ENCODE measurements at regions not wholly inside any gene's neighbourhood (a gene's known extent, or its start where the extent isn't known, plus 50 kb on each side); places are given as distances from the start of the nearest gene placed in this dataset.
"Not testable (repeated sequence)": the region's sequence is repeated elsewhere in the genome, so short reads cannot be mapped to it uniquely, and the experiment has no call there.

DNA sequence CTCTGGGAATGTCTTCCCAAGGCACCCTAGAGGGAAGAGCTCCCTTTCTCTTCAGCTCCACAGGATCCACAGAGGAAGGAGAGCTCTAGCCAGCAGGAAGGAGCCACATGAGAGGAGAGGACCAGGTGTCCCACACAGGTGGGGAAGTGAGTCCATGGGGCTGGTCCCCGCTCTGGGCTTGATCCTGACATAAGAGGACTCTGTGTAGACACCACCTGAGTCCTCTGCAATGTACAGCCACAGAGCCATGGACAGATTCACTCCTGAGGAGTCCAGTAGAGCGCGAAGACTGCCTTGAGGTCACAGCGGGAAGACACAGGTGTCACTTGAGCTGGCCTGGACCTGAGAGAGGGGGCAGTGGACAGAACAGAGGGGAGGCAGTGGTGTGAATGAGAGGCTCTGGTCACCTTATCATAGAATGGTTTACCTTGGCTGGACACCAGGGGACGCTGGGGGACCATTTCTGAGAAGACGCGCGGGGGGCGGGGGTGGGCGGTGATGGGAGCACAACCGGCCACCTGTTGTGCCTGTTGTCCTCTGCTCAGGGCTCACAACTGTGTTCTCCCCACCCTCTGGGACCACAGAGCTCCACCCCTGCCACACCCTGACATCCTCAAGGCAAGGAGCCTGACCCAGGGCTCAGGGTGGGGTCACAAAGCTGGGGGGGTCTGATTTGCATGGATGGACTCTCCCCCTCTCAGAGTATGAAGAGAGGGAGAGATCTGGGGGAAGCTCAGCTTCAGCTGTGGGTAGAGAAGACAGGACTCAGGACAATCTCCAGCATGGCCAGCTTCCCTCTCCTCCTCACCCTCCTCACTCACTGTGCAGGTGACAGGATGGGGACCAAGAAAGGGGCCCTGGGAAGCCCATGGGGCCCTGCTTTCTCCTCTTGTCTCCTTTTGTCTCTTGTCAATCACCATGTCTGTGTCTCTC is 128.2 kb downstream of the ZNF280B start:
- TF ChIP-seq, protein P1, sequence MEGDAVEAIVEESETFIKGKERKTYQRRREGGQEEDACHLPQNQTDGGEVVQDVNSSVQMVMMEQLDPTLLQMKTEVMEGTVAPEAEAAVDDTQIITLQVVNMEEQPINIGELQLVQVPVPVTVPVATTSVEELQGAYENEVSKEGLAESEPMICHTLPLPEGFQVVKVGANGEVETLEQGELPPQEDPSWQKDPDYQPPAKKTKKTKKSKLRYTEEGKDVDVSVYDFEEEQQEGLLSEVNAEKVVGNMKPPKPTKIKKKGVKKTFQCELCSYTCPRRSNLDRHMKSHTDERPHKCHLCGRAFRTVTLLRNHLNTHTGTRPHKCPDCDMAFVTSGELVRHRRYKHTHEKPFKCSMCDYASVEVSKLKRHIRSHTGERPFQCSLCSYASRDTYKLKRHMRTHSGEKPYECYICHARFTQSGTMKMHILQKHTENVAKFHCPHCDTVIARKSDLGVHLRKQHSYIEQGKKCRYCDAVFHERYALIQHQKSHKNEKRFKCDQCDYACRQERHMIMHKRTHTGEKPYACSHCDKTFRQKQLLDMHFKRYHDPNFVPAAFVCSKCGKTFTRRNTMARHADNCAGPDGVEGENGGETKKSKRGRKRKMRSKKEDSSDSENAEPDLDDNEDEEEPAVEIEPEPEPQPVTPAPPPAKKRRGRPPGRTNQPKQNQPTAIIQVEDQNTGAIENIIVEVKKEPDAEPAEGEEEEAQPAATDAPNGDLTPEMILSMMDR (conservative IDR thresholded peaks at IDR 0.05), result peak; percentile 38
- TF ChIP-seq ZFX (IDR thresholded peaks at IDR 0.05), result no peak
- H3K27ac ChIP-seq, result no peak overlapping the region

DNA sequence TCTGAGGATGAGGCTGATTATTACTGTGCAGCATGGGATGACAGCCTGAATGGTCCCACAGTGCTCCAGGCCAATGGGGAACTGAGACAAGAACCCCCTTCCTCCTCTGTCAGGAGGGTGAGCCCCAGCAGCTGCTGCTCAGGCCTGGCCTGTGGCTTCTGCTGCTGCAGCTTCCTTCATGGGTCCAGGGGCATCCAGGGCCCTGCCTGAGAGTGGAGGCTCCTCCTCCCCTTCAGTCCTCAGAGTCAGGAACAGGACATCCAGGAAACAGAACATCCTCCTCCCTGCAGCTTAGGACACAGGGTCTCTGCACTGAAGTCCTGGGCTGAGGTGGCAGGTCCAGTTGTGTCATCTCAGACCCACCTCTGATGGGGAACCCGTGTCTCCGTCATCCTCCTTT is 127.2 kb downstream of the ZNF280B start:
- not testable (repeated sequence) for H3K27ac ChIP-seq

DNA sequence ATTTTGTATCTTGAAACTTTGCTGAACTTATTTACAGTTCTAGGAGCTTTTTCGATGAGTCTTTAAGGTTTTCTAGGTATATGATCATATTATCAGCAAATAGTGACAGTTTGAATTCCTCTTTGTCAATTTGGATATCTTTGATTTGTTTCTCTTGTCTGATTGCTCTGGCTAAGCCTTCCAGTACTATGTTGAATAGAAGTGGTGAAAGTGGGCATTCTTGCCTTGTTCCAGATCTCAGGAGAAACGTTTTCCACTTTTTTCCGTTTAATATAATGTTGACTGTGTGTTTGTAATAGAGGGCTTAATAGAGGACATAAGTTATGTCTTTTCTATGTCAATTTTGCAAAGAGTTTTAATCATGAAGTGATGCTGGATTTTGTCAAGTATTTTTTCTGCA is 124.3 kb downstream of the ZNF280B start:
- H3K27ac ChIP-seq, result no peak overlapping the region
- TF ChIP-seq, protein P1 (conservative IDR thresholded peaks at IDR 0.05), result no peak
- no peak for TF ChIP-seq ZFX (IDR thresholded peaks at IDR 0.05)

DNA sequence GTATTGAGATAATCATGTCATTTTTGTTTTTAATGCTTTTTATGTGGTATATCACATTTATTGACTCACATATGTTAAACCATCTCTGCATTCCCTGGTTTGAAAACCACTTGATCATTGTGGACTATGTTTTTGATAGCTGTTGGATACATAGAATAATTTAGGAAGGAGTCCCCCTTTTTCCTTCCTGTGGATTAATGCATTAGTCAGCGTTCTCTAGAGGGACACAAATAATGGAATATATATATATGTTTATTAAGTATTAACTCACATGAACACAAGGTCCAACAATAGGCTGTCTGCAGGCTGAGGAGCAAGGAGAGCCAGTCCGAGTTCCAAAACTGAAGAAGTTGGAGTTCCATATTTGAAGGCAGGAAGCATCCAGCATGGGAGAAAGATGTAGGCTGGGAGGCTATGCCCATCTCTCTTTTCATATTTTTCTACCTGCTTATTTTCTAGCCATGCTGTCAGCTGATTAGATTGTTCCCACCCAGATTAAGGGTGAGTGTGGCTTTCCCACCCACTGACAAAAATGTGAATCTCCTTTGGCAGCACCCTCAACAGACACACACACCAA is 123.8 kb downstream of the ZNF280B start:
- TF ChIP-seq, protein P1 (conservative IDR thresholded peaks at IDR 0.05), result no peak
- no peak for TF ChIP-seq ZFX (IDR thresholded peaks at IDR 0.05)
- H3K27ac ChIP-seq, result no peak overlapping the region

DNA sequence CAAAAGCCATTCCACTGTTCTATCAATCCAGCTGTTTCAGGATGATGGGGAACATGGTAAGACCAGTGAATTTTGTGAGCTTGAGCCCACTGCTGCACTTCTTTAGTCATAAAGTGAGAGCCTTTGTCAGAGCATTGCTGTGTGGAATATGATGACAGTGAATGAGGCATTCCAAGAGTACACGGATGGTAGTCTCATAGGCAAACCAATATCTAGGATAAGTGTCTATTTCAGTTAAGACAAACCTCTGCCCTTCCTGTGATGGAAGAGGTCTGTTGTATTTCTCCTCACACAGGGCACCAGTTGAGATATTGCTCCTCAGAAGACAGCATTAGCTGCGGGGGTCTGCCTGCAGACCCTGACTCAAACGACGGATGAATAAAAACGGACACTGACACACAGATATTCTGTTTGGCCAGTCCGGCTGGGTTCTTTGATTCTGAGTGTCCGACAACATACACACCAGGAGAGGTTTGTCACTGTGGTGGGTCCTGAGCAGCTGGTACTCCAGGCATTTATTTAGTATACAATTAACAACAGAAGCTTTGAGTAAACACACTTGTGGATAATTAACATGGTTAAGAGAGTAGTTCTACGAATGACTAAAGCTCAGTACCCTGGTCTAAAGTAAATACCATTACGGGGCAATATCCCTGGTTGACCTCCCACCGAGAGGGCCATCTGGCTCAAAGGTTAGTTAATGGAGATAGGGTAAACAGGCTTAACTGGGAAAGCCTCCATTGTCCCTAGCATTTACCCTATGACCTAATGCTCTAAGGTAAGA is 121.7 kb downstream of the ZNF280B start:
- no peak overlapping the region for H3K27ac ChIP-seq
- TF ChIP-seq, protein P1 (conservative IDR thresholded peaks at IDR 0.05), result no peak
- TF ChIP-seq ZFX (IDR thresholded peaks at IDR 0.05), result no peak

DNA sequence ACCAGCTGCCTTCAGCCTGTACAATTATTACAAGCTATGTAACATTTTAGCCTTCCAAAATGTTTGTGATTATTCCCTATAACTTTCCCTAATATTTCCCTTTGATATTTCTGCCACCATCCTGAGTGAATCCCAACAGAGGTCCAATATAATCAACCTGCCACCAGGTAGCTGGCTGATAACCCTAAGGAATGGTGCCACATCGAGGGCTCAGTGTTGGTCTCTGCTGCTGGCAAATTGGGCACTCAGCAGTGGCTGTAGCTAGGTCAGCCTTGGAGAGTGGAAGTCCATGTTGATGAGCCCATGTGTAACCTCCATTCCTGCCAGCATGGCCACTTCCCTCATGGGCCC is 121.2 kb downstream of the ZNF280B start:
- TF ChIP-seq, protein P1 (conservative IDR thresholded peaks at IDR 0.05), result no peak
- no peak for TF ChIP-seq ZFX (IDR thresholded peaks at IDR 0.05)
- no peak overlapping the region for H3K27ac ChIP-seq

DNA sequence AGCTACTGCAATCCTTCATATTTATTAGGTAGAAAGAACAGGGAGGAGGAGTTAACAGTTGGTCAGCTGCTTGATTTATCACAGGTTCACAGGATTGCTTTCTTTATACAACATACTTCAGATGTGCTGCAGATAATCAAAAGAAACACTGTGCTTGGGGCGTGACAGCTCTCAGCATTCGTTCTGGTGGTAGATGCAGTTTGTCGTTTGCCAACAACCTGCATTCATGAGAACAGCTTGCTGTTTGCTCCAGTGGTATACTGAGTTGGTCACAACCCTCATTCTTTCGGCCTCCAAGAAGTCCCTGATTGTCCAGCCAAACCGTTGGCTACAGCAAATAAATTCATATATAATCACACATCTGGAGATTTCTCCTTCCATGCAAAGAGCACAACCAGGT is 120.5 kb downstream of the ZNF280B start:
- no peak overlapping the region for H3K27ac ChIP-seq
- TF ChIP-seq, protein P1 (conservative IDR thresholded peaks at IDR 0.05), result no peak
- TF ChIP-seq ZFX (IDR thresholded peaks at IDR 0.05), result no peak

All from C4-2B (cell line).